Endodermal cell (in vitro differentiated cells): ENCODE measurements at regions not wholly inside any gene's neighbourhood (a gene's known extent, or its start where the extent isn't known, plus 50 kb on each side); places are given as distances from the start of the nearest gene placed in this dataset.

Experiments used
- DNase-seq: peaks from one replicate; pipeline ENCODE4 v3.0.0-alpha.2; 2017
- H3K27ac ChIP-seq: 2 replicates; pipeline ENCODE4 v1.5.1; 2013; ENCODE audit warnings: mild to moderate bottlenecking, low read depth, low read length, moderate library complexity
- H3K27me3 ChIP-seq: 2 replicates; pipeline ENCODE4 v1.6.1; 2013; ENCODE audit warnings: mild to moderate bottlenecking, low read length, moderate library complexity; ENCODE audit not compliant: insufficient read depth, control insufficient read depth, poor library complexity, severe bottlenecking
- H3K36me3 ChIP-seq: 2 replicates; pipeline ENCODE4 v1.7.0; 2013; ENCODE audit warnings: mild to moderate bottlenecking, low read length, moderate library complexity; ENCODE audit not compliant: control insufficient read depth, insufficient read depth
- H3K4me1 ChIP-seq: one replicate; pipeline ENCODE4 v1.7.0; 2013; ENCODE audit warnings: low read length; ENCODE audit not compliant: control insufficient read depth, insufficient read depth
- H3K4me3 ChIP-seq: 2 replicates; pipeline ENCODE4 v1.5.1; 2013; ENCODE audit warnings: mild to moderate bottlenecking, low read length, moderate library complexity
- H3K9ac ChIP-seq: 2 replicates; pipeline ENCODE4 v1.6.1; 2013; ENCODE audit warnings: mild to moderate bottlenecking, low read length, moderate library complexity; ENCODE audit not compliant: poor library complexity, severe bottlenecking; ENCODE audit errors: extremely low read depth
- H3K9me3 ChIP-seq: 2 replicates; pipeline ENCODE4 v1.6.1; 2013; ENCODE audit warnings: mild to moderate bottlenecking, low read length, moderate library complexity; ENCODE audit not compliant: control insufficient read depth
- H3K27ac Mint-ChIP-seq: 2 replicates; pipeline ENCODE4 v1.8.0; 2020; ENCODE audit warnings: mixed read lengths
- H3K27me3 Mint-ChIP-seq: 2 replicates; pipeline ENCODE4 v1.8.0; 2021; ENCODE audit warnings: mild to moderate bottlenecking, mixed read lengths; ENCODE audit not compliant: insufficient read depth
- H3K36me3 Mint-ChIP-seq: 2 replicates; pipeline ENCODE4 v1.8.0; 2020; ENCODE audit warnings: low read depth, mixed read lengths
- H3K4me1 Mint-ChIP-seq: 2 replicates; pipeline ENCODE4 v1.8.0; 2020; ENCODE audit warnings: mixed read lengths
- H3K4me3 Mint-ChIP-seq: 2 replicates; pipeline ENCODE4 v1.8.0; 2020; ENCODE audit warnings: mild to moderate bottlenecking, moderate library complexity, mixed read lengths
- H3K9me3 Mint-ChIP-seq: 2 replicates; pipeline ENCODE4 v1.8.0; 2020; ENCODE audit warnings: mild to moderate bottlenecking, mixed read lengths
- CTCF ChIP-seq: fragments of 200-600 bp; sonication (generic); conservative IDR thresholded peaks from 2 replicates; pipeline ENCODE4 v1.5.0; 2021; ENCODE audit warnings: antibody characterized with exemption, mild to moderate bottlenecking
- WGBS, 2 experiments: methylation state at CpG; one replicate each; pipeline versions ENCODE4 v1.1.5 to v1.1.7; 2013; ENCODE audit warnings: missing lambda C conversion rate in 2 of 2, mixed read lengths in 1 of 2; ENCODE audit not compliant: insufficient coverage in 1 of 2, insufficient read length in 1 of 2; 5-methylcytosine and 5-hydroxymethylcytosine counted together

DNA sequence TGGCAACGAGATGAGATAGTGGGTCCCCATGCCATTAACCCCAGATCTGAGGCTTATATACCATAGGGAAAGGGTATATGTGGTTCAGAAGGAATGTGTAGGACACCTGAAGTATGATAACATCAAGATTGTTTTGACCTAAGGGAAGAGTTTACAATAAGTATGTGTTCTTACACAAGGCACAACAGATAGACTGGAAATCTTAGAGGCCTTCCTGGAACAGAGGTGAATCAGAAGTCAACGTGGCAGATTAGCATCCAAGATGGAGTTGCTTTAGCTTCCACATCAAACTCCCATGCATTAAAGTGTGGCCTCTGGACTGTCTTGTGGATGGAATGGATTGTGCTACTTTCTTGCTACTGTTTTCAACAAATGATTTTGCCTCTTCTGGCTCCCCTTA is 116.6 kb upstream of the NT5C1B start:
- Histone ChIP-seq H3K9ac (no peak overlapping the region), H3K4me3 (no peak overlapping the region), H3K27ac (no peak overlapping the region), H3K4me1 (no peaks in the 10 kb centered on the region), H3K9me3 (no peaks in the 10 kb centered on the region), H3K36me3 (no peaks in the 10 kb centered on the region), H3K27me3 (no peaks in the 10 kb centered on the region)
- H3K4me1 Mint-ChIP-seq: no peaks in the 10 kb centered on the region
- 94 to 100% methylated on average over 1 to 2 of the region's 2 CpGs for WGBS, 2 experiments
- no peak for TF ChIP-seq CTCF
- H3K4me3 Mint-ChIP-seq: no peak overlapping the region
- no peak overlapping the region for H3K27ac Mint-ChIP-seq
- no peaks in the 10 kb centered on the region for H3K27me3 Mint-ChIP-seq
- DNase-seq: no peak
- no peaks in the 10 kb centered on the region for H3K9me3 Mint-ChIP-seq
- H3K36me3 Mint-ChIP-seq: no peaks in the 10 kb centered on the region

DNA sequence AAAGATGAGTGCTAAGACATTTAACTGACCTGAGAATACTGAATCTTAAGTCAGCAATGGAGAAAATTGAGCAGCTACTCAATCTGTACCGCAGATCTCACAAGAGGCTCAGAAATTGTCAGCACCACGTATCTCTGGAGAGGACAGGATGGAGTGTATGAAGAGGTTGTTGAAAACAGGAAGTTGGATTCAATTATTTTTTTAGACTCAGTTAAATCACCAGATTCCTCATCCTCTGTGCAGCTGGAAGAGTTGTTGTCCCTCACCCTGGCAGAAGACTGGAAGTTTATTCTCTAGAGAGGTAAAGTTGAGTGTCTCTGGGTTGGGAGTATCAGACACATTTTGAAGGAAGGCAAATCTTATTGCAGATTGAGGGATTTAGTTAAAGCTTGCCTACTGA is 114.9 kb upstream of the NT5C1B start:
- no peak for DNase-seq
- Mint-ChIP-seq H3K4me3 (no peak overlapping the region), H3K27me3 (no peaks in the 10 kb centered on the region), H3K4me1 (no peaks in the 10 kb centered on the region), H3K27ac (no peak overlapping the region), H3K9me3 (no peaks in the 10 kb centered on the region), H3K36me3 (no peaks in the 10 kb centered on the region)
- Histone ChIP-seq H3K4me1 (no peaks in the 10 kb centered on the region), H3K27ac (no peak overlapping the region), H3K27me3 (no peaks in the 10 kb centered on the region), H3K4me3 (no peak overlapping the region), H3K9me3 (no peaks in the 10 kb centered on the region), H3K9ac (no peak overlapping the region), H3K36me3 (no peaks in the 10 kb centered on the region)
- no peak for TF ChIP-seq CTCF
- 87 to 88% methylated on average over 1 to 2 of the region's 2 CpGs for WGBS, 2 experiments

GRCh38 chr2:18703555-18703954 is 114.2 kb upstream of the NT5C1B start:
- Mint-ChIP-seq H3K27me3 (no peaks in the 10 kb centered on the region), H3K9me3 (peaks cover 2% of the 10 kb centered on the region), H3K36me3 (no peaks in the 10 kb centered on the region), H3K4me3 (no peak overlapping the region), H3K4me1 (no peaks in the 10 kb centered on the region), H3K27ac (no peak overlapping the region)
- Histone ChIP-seq H3K9ac (no peak overlapping the region), H3K27me3 (no peaks in the 10 kb centered on the region), H3K27ac (no peak overlapping the region), H3K4me3 (no peak overlapping the region), H3K36me3 (no peaks in the 10 kb centered on the region), H3K4me1 (no peaks in the 10 kb centered on the region), H3K9me3 (no peaks in the 10 kb centered on the region)
- DNase-seq: no peak
- WGBS, 2 experiments: 95% methylated on average over 2 of the region's 2 CpGs; no CpG with 5 or more reads in 1 of the 2 experiments
- TF ChIP-seq CTCF: no peak
